Activated CD4-positive, alpha-beta T cell treated with anti-CD3 and anti-CD28 coated beads, Interleukin-10, Interleukin-2, amounts not matched to agents 100 ng/mL and 50 ng/mL, durations not matched to agents 16 hours and 8 hours (primary cell): ENCODE measurements at regions not wholly inside any gene's neighbourhood (a gene's known extent, or its start where the extent isn't known, plus 50 kb on each side); places are given as distances from the start of the nearest gene placed in this dataset.

Experiments
- DNase-seq: peaks from one replicate; pipeline ENCODE4 v3.0.0-alpha.2; 2020

DNA sequence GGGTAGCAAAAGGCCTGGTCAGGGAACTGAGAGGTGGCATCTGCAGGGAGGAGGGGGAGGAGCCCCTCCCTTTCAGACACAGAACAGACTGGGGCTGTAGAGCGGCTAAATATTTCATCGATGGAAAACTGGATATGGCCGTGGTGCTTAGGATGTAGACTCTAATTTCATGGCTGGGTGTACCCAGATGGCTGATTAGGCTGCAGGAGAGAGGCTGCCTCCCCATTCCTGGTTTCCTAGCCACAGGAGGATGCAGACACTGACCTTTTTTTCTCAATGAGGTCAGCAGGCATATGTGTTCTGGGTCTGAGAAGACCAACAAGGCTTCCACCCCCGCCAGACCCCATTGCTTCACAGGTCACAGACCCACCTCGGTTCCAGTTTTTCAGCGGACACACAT, 58.1 kb upstream of the CALM2 start:
- no peak for DNase-seq

DNA sequence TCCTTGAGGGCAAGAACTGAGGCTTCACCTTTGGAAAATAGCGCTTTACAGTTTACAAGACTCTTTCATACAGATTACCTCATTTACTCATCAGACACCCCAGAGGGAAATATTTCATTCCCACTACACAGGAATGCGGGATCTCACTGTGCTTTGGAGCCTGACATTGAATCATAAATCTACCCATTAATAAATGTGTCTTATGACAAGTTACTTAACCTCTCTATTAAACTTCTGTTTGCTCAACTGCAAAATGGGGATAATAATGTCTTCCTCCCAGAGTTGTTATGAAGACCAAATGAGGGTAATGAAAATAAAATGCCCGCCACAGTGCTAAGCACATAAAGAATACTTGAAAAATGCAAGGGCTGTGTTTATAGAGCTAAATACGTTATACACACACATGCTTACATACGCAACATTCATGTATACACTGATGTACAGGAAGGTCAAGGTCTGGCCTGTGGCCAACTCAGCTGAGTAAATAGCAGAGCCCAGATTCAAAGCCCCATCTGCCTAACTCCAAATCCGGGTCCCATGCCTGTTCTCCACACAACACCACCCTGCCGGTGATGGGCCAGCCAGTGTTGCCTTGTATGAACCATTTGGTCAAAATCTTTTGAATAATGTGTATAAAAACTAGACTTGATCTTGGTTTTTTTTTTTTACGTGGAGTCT, 56.6 kb upstream of the CALM2 start:
- no peak for DNase-seq

DNA sequence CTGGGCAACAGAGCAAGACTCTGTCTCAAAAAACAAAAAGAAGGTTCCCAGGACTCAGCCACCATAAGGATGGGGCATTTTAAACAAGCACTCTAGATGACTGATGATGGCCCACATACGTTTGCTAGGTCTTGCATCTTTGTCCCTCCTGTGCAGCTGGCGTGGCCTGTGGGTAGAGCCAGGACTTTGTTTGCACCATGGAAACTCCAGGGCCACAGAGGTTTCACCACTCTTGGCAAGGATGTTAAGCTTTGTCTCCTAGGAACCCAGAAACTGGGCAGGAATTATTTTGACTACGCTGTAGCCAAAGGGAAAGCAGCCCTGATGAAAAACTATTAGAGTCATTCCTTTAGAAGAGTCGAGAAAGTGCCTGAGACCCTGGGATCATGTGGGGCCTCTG, 54.1 kb upstream of the CALM2 start:
- no peak for DNase-seq

DNA sequence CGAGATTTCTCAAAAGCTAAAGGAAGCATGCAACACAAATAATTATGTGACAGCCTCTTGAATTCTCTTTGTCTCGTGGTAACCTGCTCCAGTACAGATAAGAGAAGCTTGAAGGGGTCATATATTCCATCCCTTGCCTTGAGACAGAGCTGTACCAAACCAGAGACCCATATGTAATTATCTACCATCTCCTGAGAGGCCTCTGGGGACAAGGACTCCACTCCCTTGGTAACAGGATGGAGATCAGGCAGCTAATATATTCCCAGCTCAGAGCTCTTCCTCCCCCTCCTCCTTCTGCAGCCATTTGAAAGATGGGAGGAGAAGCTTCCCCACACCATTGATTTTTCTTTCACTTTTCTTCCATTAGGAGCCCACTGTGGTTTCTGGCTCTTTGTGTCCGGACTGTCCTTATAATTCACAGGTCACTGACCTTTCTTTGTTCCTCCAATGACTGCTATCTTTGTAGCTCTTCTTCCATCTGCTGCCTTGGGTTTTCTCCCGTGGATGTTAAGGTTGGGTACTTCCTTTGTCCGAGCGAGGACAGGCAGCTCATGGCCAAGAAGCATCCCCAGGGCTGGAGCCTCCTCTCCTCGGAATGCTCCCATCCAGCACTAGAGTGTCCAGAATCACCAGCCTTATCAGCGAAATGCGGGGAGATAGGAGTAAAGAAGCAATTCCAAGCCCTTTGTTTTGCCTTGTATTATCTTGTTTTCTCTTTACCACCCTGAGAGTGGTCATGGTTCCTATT, 51.4 kb upstream of the CALM2 start:
- DNase-seq = no peak

DNA sequence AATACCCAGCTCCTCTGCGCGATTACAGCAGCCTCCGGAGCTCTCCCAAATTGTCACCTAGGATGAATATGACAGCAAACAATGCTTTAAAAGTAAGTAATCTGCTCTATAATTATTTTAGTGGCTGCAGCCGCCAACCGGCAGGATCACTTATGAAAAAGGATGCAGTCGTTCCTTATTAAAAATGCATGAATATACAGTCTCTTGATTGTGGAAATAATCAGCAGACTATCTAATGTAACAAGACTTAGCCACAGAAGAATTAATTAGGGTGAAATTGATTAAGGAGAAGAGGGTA, 50.6 kb upstream of the CALM2 start:
- DNase-seq = no peak

DNA sequence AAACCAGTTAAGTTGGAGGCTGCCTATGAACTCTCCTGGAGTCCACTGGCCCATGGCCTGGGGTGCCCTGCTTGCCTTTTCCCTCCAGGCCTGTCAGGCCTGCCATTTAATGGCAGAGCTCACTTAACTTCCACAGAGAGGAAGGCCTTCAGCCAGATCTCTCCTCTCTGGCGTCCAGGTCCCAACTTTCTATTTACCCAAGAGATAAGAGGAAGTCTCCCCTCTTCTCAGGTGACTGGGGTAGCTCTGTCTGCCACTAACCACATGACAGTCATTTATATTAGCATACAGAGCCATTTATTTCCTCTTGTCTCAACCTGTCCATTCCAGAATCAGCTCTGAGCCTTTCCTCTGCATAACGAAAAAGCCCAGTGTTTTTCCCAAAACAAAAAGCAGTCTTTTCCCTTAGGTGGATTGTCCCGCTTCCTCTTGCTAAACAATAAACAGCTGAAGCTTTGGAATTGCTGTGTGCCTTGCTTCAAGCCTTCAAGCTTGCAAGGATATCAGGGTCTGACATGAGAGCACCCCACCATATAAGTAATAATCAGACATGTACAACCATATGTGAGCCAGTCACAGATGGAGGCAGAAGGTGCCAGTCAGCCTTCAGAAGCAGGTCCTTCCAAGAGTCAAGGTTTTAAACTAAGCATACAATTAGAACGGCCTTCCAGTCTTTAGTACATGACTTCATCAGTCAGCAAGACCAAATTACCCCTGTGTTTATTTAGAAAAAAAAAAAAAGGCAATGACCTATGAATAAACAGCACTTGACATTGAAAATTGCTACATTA, 50.0 kb upstream of the CALM2 start:
- no peak for DNase-seq
